WTC11 (cell line): ENCODE measurements at regions not wholly inside any gene's neighbourhood (a gene's known extent, or its start where the extent isn't known, plus 50 kb on each side); places are given as distances from the start of the nearest gene placed in this dataset.

Source experiments
- ATAC-seq: fragments of 200-7000 bp; cut with Tn5 transposase; 2 replicates; pipeline ENCODE4 v1.10.0; 2021; ENCODE audit warnings: mild to moderate bottlenecking, moderate library complexity
- CTCF ChIA-PET: fragments of 300-600 bp; sonication (Branson Sonifier 250); formaldehyde crosslinking; loops from one replicate; lab custom pipeline; 2021; ENCODE audit warnings: antibody characterized with exemption; lab: Charles Lee
- POLR2A ChIA-PET: fragments of 350-600 bp; sonication (Branson Sonifier 250); formaldehyde crosslinking; loops from one replicate; lab custom pipeline; 2021; ENCODE audit warnings: antibody characterized with exemption; lab: Charles Lee
- DNase-seq: peaks from one replicate; pipeline ENCODE4 v3.0.0; 2021; ENCODE audit warnings: low spot score
- H3K27ac Mint-ChIP-seq: 2 replicates; pipeline ENCODE4 v1.8.0; 2021; ENCODE audit warnings: mixed read lengths
- H3K27me3 Mint-ChIP-seq: 2 replicates; pipeline ENCODE4 v1.8.0; 2021; ENCODE audit warnings: low read depth, mild to moderate bottlenecking, moderate library complexity, mixed read lengths
- H3K36me3 Mint-ChIP-seq: 2 replicates; pipeline ENCODE4 v1.8.0; 2021; ENCODE audit warnings: mixed read lengths
- H3K4me1 Mint-ChIP-seq: 2 replicates; pipeline ENCODE4 v1.8.0; 2022; ENCODE audit warnings: mixed read lengths
- H3K4me3 Mint-ChIP-seq: 2 replicates; pipeline ENCODE4 v1.8.0; 2021; ENCODE audit warnings: mild to moderate bottlenecking, moderate library complexity, mixed read lengths
- H3K9me3 Mint-ChIP-seq: 2 replicates; pipeline ENCODE4 v1.8.0; 2021; ENCODE audit warnings: mixed read lengths
- EMX1 ChIP-seq: fragments of 250-450 bp; sonication (Bioruptor Pico); IDR thresholded peaks from 2 replicates; pipeline ENCODE4 v1.8.0; 2021; ENCODE audit warnings: mild to moderate bottlenecking
- JAZF1 ChIP-seq: fragments of 250-450 bp; sonication (Bioruptor Pico); IDR thresholded peaks from 2 replicates; pipeline ENCODE4 v1.9.0; 2021; ENCODE audit warnings: moderate library complexity, mild to moderate bottlenecking, inconsistent platforms
- RELA ChIP-seq: sonication (generic); formaldehyde crosslinking; IDR thresholded peaks from 2 replicates; pipeline ENCODE4 v1.8.1; 2022; ENCODE audit warnings: missing genetic modification reagents, mild to moderate bottlenecking, borderline replicate concordance
- ZNF138 ChIP-seq: sonication (generic); formaldehyde crosslinking; conservative IDR thresholded peaks from 2 replicates; pipeline ENCODE4 v1.8.1; 2022; ENCODE audit warnings: mild to moderate bottlenecking, moderate library complexity, missing genetic modification reagents
- ZNF317 ChIP-seq: sonication (generic); formaldehyde crosslinking; IDR thresholded peaks from 2 replicates; pipeline ENCODE4 v1.8.1; 2023; ENCODE audit warnings: low read depth, mild to moderate bottlenecking, moderate library complexity, missing genetic modification reagents, borderline replicate concordance
- ZNF423 ChIP-seq: fragments of 250-450 bp; sonication (Bioruptor Pico); IDR thresholded peaks from 2 replicates; pipeline ENCODE4 v2.1.2; 2022; ENCODE audit warnings: mild to moderate bottlenecking, moderate library complexity
- ZNF671 ChIP-seq: fragments of 250-450 bp; sonication (Bioruptor Pico); IDR thresholded peaks from 2 replicates; pipeline ENCODE4 v1.8.0; 2021; ENCODE audit warnings: mild to moderate bottlenecking
- TF ChIP-seq, protein P1 (sequence below): sonication (generic); formaldehyde crosslinking; IDR thresholded peaks from 2 replicates; pipeline ENCODE4 v1.8.1; 2022; ENCODE audit warnings: mild to moderate bottlenecking, missing genetic modification reagents, moderate library complexity, borderline replicate concordance
- TF ChIP-seq, protein P2 (sequence below): fragments of 250-450 bp; sonication (Bioruptor Pico); IDR thresholded peaks from 2 replicates; pipeline ENCODE4 v1.9.0; 2021; ENCODE audit warnings: mild to moderate bottlenecking
- TF ChIP-seq, protein P3 (sequence below): sonication (generic); formaldehyde crosslinking; IDR thresholded peaks from 2 replicates; pipeline ENCODE4 v1.8.0; 2022; ENCODE audit warnings: mild to moderate bottlenecking, missing genetic modification reagents
- TF ChIP-seq, protein P4 (sequence below): sonication (generic); formaldehyde crosslinking; IDR thresholded peaks from 2 replicates; pipeline ENCODE4 v1.8.1; 2023; ENCODE audit warnings: mild to moderate bottlenecking, missing genetic modification reagents, moderate library complexity
- TF ChIP-seq, protein P5 (sequence below): fragments of 250-450 bp; sonication (Bioruptor Pico); IDR thresholded peaks from 2 replicates; pipeline ENCODE4 v2.1.2; 2022; ENCODE audit warnings: mild to moderate bottlenecking, moderate library complexity
- TF ChIP-seq, protein P6 (sequence below): sonication (generic); formaldehyde crosslinking; IDR thresholded peaks from 2 replicates; pipeline ENCODE4 v1.8.1; 2022; ENCODE audit warnings: missing genetic modification reagents, borderline replicate concordance
- TF ChIP-seq, protein P7 (sequence below): sonication (generic); formaldehyde crosslinking; IDR thresholded peaks from 2 replicates; pipeline ENCODE4 v1.8.0; 2023; ENCODE audit warnings: missing genetic modification reagents

DNA sequence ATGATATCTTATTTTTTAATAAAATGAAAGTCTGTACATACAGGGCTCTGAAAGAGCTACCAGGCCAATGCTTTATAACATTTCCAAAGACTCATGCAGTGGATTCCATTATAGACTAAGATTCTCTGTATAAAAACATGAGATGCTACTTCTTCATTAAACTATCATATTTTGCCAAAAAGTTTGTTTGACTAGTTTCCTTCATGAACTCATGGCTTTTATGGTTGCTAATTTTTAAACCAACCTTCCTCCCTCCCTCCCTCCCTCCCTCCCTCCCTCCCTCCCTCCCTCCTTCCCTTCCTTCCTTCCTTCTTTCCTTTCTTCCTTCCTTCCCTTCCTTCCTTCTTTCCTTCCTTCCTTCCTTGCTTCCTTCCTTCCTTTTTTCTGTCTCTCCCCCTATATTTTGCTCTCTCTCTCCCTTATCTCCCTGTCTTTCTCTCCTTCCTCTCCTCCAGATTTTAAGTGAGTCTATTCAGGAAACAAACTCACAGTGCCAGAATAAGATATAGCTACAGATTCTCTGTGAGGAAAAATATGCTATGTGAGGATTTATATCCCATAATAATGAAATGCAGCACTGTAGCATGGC is 961.5 kb upstream of the ZEB2 start:
- ATAC-seq (no peak), DNase-seq (no peak)
- H3K4me3 Mint-ChIP-seq = no peak overlapping the region
- no peaks in the 10 kb centered on the region for H3K4me1 Mint-ChIP-seq
- H3K27ac Mint-ChIP-seq = no peak overlapping the region
- POLR2A ChIA-PET = no interaction called here
- H3K9me3 Mint-ChIP-seq = peaks cover 3% of the 10 kb centered on the region; the same call in 1 of the 2 replicates
- no peaks in the 10 kb centered on the region for H3K36me3 Mint-ChIP-seq
- TF ChIP-seq, protein P1, sequence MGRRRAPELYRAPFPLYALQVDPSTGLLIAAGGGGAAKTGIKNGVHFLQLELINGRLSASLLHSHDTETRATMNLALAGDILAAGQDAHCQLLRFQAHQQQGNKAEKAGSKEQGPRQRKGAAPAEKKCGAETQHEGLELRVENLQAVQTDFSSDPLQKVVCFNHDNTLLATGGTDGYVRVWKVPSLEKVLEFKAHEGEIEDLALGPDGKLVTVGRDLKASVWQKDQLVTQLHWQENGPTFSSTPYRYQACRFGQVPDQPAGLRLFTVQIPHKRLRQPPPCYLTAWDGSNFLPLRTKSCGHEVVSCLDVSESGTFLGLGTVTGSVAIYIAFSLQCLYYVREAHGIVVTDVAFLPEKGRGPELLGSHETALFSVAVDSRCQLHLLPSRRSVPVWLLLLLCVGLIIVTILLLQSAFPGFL = no peak
- TF ChIP-seq, protein P2, sequence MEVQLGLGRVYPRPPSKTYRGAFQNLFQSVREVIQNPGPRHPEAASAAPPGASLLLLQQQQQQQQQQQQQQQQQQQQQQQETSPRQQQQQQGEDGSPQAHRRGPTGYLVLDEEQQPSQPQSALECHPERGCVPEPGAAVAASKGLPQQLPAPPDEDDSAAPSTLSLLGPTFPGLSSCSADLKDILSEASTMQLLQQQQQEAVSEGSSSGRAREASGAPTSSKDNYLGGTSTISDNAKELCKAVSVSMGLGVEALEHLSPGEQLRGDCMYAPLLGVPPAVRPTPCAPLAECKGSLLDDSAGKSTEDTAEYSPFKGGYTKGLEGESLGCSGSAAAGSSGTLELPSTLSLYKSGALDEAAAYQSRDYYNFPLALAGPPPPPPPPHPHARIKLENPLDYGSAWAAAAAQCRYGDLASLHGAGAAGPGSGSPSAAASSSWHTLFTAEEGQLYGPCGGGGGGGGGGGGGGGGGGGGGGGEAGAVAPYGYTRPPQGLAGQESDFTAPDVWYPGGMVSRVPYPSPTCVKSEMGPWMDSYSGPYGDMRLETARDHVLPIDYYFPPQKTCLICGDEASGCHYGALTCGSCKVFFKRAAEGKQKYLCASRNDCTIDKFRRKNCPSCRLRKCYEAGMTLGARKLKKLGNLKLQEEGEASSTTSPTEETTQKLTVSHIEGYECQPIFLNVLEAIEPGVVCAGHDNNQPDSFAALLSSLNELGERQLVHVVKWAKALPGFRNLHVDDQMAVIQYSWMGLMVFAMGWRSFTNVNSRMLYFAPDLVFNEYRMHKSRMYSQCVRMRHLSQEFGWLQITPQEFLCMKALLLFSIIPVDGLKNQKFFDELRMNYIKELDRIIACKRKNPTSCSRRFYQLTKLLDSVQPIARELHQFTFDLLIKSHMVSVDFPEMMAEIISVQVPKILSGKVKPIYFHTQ = no peak
- TF ChIP-seq, protein P3, sequence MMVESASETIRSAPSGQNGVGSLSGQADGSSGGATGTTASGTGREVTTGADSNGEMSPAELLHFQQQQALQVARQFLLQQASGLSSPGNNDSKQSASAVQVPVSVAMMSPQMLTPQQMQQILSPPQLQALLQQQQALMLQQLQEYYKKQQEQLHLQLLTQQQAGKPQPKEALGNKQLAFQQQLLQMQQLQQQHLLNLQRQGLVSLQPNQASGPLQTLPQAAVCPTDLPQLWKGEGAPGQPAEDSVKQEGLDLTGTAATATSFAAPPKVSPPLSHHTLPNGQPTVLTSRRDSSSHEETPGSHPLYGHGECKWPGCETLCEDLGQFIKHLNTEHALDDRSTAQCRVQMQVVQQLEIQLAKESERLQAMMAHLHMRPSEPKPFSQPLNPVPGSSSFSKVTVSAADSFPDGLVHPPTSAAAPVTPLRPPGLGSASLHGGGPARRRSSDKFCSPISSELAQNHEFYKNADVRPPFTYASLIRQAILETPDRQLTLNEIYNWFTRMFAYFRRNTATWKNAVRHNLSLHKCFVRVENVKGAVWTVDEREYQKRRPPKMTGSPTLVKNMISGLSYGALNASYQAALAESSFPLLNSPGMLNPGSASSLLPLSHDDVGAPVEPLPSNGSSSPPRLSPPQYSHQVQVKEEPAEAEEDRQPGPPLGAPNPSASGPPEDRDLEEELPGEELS (CRISPR knock-in tag) = no peak
- no peak for TF ChIP-seq ZNF671 (CRISPR knock-in tag)
- TF ChIP-seq, protein P4, sequence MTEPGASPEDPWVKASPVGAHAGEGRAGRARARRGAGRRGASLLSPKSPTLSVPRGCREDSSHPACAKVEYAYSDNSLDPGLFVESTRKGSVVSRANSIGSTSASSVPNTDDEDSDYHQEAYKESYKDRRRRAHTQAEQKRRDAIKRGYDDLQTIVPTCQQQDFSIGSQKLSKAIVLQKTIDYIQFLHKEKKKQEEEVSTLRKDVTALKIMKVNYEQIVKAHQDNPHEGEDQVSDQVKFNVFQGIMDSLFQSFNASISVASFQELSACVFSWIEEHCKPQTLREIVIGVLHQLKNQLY (CRISPR knock-in tag) = no peak
- TF ChIP-seq ZNF138 = no peak
- no peaks in the 10 kb centered on the region for H3K27me3 Mint-ChIP-seq
- CTCF ChIA-PET = no interaction called here

DNA sequence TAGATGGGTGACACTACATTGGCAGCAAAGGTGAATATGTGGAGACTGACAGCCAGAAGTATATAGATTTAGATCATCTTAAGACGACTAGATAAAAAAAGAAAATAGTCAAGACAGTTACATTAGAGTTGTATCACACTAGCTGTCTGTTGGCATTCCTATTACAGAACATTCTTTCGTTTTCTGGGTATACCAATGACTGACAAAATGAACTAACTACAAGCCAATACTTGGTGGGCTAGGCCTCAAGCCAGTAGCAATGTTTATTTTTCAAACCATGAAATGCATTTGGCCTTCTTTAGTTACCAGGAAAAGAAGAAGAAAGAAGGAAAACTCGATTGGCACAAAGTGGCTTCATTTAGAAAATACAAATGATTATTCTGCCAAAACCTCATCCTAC is 944.9 kb upstream of the ZEB2 start:
- no peak for ATAC-seq

More for the DNA sequence above, 944.9 kb upstream of the ZEB2 start:
- H3K27me3 Mint-ChIP-seq = no peaks in the 10 kb centered on the region
- no peak overlapping the region for H3K27ac Mint-ChIP-seq
- no peak for DNase-seq
- H3K4me1 Mint-ChIP-seq = no peaks in the 10 kb centered on the region
- H3K9me3 Mint-ChIP-seq = peaks cover 4% of the 10 kb centered on the region; the same call in 1 of the 2 replicates
- no peaks in the 10 kb centered on the region for H3K36me3 Mint-ChIP-seq
- no peak overlapping the region for H3K4me3 Mint-ChIP-seq
- POLR2A ChIA-PET = no interaction called here
- no peak for TF ChIP-seq JAZF1 (CRISPR knock-in tag)
- no peak for TF ChIP-seq ZNF317
- TF ChIP-seq RELA (CRISPR knock-in tag) = no peak
- TF ChIP-seq ZNF423 = no peak
- TF ChIP-seq EMX1 (CRISPR knock-in tag) = no peak
- TF ChIP-seq, protein P5, sequence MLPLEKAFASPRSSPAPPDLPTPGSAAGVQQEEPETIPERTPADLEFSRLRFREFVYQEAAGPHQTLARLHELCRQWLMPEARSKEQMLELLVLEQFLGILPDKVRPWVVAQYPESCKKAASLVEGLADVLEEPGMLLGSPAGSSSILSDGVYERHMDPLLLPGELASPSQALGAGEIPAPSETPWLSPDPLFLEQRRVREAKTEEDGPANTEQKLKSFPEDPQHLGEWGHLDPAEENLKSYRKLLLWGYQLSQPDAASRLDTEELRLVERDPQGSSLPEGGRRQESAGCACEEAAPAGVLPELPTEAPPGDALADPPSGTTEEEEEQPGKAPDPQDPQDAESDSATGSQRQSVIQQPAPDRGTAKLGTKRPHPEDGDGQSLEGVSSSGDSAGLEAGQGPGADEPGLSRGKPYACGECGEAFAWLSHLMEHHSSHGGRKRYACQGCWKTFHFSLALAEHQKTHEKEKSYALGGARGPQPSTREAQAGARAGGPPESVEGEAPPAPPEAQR (CRISPR knock-in tag) = no peak
- TF ChIP-seq, protein P6, sequence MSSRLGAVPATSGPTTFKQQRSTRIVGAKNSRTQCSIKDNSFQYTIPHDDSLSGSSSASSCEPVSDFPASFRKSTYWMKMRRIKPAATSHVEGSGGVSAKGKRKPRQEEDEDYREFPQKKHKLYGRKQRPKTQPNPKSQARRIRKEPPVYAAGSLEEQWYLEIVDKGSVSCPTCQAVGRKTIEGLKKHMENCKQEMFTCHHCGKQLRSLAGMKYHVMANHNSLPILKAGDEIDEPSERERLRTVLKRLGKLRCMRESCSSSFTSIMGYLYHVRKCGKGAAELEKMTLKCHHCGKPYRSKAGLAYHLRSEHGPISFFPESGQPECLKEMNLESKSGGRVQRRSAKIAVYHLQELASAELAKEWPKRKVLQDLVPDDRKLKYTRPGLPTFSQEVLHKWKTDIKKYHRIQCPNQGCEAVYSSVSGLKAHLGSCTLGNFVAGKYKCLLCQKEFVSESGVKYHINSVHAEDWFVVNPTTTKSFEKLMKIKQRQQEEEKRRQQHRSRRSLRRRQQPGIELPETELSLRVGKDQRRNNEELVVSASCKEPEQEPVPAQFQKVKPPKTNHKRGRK = no peak
- TF ChIP-seq, protein P7, sequence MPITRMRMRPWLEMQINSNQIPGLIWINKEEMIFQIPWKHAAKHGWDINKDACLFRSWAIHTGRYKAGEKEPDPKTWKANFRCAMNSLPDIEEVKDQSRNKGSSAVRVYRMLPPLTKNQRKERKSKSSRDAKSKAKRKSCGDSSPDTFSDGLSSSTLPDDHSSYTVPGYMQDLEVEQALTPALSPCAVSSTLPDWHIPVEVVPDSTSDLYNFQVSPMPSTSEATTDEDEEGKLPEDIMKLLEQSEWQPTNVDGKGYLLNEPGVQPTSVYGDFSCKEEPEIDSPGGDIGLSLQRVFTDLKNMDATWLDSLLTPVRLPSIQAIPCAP (CRISPR knock-in tag) = no peak
- TF ChIP-seq, all 79 proteins: peak for 0
- CTCF ChIA-PET = no interaction called here
